ENCODE measurements at regions not wholly inside any gene's neighbourhood (a gene's known extent, or its start where the extent isn't known, plus 50 kb on each side); places are given as distances from the start of the nearest gene placed in this dataset.

DNA sequence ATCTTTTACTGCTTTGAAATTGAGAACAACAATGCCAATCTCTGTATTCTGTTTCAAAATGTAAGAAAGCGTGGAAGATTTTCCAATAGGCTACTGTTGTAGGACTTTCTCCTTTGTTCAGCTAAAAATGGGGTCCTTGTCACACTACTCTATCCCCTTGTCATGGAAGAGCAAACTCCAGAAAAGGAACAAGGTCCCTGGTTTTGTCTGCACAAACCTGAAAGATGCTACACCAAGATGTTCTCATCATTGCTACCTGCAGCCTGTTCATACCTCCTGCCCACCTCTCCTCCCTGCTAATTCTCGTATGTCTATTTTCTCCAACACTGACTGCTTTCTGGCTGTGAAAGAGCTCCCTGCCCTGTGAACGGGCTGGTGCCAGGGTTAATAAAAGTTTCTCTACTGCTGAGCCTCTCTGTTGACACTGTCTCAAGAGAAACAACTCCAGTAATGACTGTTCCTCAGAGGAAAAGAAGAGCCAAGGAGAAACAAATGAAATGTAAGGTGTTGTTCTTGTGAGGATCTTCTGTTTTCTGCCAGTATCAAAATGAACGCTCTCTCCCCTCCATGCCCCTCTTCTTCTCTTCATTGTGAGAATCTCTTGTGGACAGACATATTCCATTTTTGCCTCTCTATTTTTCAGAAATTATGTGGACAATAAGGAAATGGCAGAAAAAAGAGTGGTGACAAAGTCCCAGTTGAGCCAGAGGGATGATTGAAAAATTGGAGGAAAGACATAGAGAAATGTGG is 287.1 kb downstream of the ADGB start:
- no peak for DNase-seq
- in situ Hi-C loops (cut with MboI; ENCODE audit: low pct_unique_long_range_greater_than_20kb, low sequenced_read_pairs), result no loop called here

DNA sequence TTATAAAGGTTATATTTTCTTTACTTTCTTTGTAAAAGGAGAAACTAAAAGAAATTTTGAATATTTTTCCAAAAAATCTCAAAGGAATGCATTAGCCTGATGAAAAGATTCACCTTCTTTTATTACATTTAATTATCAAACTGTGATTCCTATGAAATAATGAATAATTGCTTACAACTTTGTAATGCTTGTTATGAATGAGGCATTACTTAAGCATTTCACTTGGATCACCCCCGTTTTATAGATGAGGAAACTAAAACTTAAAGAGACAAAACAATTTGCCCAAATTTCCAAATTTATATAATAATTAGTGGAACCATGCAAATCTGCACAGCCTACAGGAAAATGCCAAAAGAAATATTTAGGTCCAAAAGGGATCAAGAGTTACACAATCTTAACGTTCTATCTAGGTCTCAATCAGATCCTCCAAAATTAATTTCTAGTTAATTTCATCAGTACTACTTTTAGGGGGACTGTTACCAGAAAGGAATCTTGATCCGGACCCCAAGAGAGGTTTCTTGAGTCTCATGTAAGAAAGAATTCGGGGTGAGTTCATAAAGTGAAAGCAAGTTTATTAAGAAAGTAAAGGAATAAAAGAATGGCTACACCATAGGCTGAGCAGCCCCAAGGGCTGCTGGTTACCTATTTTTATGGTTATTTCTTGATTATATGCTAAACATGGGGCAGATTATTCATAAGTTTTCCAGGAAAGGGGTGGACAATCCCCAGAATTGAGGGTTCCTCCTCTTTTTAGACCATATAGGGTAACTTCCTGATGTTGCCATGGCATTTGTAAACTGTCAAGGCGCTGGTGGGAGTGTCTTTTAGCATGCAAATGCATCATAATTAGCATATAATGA is 288.0 kb downstream of the ADGB start:
- DNase-seq, result no peak
- in situ Hi-C loops (cut with MboI; ENCODE audit: low pct_unique_long_range_greater_than_20kb, low sequenced_read_pairs), result no loop called here

DNA sequence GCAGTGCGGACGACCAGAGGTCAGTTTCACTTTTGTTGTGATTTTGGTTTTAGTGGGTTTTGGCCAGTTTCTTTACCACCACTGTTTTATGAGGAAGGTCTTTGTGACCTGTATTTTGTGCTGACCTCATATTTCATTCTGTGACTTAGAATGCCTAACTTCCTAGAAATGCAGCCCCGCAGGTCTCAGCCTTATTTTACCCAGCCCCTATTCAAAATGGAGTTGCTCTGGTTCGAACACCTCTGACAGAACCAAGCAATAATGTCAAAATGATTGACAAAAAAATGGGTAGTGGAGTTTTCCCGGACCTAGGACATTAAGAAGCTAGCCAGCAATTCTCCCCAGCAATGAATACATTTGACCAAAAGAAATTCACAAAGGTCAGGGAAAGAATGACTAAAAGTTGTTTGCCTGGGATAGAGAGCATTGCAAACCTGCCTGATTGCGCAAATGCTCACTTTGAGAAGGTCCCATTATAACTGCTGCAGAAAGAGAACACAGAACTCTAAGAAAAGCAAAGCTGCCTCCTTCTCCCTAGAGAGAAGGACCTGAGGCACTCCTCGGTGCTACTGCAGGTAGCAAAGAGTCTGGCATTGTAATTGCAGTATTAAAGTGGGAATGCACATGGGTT is 288.8 kb downstream of the ADGB start:
- no peak for DNase-seq
- in situ Hi-C loops (cut with MboI; ENCODE audit: low pct_unique_long_range_greater_than_20kb, low sequenced_read_pairs), result no loop called here

DNA sequence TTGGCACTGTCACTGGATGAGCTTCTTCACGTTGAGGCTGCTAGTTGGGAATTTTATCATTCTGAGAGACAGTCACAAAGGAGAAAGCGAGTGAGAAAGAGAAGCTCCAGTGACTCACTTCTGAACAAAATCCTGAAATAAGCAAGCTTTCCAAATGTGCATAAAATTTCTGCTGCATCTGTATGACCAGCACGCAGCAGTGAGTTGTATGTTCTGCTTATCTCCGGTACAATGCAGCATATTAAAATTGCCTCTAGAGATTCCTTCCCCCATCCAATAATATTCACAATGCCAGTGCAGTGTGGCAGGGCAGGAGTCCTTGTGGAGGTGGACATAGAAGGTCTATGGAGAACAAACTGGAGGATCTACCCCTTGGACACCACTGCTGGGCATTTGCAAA is 290.5 kb downstream of the ADGB start:
- no peak for DNase-seq
- in situ Hi-C loops (cut with MboI; ENCODE audit: low pct_unique_long_range_greater_than_20kb, low sequenced_read_pairs), result no loop called here

DNA sequence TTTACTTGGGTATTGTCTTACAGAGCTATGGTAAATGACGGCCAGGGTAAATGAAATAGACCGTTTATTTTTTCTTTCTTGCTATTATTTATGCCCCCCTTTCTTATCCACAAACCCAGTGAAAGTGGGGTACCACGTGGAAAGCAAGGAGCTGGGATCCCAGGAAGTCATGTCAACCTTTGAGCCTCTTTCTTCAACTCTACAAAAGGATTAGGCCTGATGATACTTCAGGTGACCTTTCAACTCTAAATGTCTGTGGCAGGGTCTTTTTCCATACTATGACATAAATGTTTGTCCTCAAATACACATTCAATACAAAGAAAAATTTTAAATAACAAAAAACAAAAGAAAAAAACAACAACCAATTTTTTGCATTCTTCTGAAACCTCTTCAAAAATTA is 291.4 kb downstream of the ADGB start:
- in situ Hi-C loops (cut with MboI; ENCODE audit: low pct_unique_long_range_greater_than_20kb, low sequenced_read_pairs), result no loop called here
- no peak for DNase-seq

DNA sequence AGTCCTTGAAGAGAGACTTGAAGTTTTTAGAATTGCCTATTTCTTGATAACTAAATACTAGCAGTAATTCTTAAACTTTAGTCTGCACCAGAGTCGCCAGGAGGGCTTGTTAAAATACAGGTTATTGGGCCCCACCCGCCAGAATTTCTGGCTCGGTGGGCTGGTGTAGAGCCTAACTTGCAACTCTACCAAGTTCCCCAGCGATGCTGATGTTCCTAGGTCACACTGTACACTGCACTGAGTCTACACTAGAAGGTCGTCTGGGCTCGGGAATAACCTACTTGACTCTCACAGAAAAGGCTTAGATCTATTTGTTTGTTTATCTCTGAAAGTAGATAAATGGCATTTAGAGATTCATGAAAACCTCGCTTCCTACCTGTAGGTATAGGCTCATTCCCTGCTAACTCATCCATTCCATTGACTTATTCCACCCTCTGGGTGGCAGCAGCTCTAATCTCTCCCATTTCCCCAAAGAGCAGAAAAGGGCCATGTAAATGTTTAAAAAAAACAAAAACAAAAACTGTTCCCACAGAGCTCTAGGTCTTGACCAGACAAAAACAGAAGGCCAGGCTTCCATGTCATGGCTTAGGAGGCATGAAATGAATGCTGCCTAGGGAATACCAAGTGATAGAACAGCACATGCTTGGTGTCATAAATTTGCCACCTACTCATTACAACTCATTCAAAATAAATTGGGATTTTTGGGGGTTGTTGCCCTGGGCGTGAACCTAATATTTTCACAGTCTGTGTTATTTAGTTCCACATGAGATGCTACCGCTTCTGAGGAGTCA is 292.1 kb downstream of the ADGB start:
- in situ Hi-C loops (cut with MboI; ENCODE audit: low pct_unique_long_range_greater_than_20kb, low sequenced_read_pairs), result no loop called here
- DNase-seq, result no peak

DNA sequence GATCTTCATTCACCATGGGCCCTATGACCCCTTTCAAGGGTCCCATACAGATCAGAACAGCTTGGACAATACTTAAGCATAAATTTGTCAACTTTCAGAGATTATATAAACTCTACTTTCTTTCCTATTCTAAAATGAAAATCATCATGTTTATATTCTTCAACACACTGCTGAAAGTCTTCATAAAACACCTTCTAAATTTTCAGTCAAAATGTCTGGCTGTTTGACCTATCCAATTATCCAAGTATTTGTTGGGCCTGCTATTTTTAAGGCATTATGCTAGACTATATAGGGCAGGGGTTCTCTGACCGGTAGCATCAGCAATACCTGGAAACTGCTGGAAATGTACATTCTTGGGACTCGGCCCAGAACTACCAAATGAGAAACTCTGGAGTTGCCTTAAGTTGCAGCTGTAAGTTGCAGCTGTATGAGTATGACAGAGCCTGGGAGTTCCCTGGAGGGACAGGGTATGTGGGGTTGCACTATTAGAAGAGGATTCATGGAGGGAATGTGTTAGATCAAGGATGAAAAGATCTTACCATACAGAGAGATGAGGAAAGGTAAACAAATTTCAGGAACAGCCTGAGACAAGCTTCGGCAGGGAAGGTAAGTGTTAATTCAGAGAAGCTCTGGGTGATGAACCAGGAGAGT is 293.0 kb downstream of the ADGB start:
- in situ Hi-C loops (cut with MboI; ENCODE audit: low pct_unique_long_range_greater_than_20kb, low sequenced_read_pairs), result no loop called here
- DNase-seq, result no peak

DNA sequence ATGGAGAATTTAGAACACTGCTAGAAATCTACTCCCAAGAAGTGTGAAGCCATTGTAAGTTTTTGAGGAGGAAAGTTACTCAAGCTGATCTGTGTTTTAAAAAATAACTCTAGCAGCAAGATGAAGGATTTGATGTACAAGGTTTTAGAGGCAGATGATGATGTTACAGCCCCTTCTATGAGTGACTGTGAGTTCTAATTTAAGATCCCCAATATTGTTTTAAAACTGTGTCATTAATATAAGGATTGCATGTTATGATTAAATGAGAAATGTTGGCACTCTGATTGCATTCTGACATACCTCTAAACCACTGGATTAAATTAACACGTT is 293.5 kb downstream of the ADGB start:
- in situ Hi-C loops (cut with MboI; ENCODE audit: low pct_unique_long_range_greater_than_20kb, low sequenced_read_pairs), result no loop called here
- no peak for DNase-seq

DNA sequence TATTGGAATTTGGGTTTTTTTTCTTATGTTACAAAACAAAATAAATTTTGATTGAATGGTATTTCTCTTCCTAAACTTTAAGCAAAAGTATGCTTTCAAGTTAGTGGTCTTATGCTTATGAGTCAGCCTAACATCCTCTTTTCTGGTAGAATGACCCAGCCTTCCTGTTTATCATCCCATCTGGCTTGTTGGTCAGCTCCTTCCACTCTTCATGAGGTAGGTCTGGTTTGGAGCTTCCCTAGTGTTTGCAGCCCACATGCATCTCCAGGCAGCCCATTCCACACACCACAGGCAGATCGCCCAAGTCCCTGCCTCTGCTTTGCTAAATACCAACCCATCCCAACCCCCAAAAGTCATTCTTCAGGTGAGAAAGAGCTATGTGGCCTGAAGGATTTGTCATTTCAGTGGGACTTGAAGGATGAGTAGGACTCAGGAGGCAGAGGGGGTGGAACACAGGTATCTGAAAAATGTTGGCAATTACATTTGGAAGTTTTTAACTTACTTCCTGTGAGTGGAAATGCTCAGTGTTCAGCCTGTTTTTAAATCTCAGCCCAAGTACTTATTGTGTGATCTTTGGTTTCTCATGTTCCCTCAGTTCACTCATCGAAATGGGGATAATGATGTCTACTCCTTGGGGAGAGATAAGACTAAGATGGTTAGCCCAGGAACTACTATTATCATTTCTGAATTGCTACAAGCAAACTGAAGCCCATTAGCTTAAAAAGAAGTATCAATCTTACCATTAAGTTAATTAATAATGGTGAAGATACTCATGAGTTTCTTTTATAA is 294.0 kb downstream of the ADGB start:
- DNase-seq, result peak; percentile 76
- in situ Hi-C loops (cut with MboI; ENCODE audit: low pct_unique_long_range_greater_than_20kb, low sequenced_read_pairs), result no loop called here

DNA sequence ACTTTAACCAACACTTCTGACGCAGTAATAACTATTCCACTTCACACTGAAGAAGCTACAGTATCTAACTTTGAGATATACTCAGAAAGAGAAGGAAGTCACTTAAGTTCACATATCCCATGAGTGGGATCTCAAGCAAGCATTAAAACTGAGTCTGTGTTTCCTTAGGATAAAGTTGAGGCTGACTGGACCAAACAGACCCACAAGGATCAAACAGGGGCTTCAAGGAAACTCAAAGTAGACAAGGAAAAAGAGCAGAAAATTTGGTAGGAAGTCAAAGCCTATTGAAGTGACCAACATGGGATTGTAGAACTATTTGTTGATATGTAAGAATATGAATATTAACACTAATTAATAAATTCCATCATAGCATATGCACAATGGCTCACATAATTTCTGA is 294.9 kb downstream of the ADGB start:
- no peak for DNase-seq
- in situ Hi-C loops (cut with MboI; ENCODE audit: low pct_unique_long_range_greater_than_20kb, low sequenced_read_pairs), result no loop called here

DNA sequence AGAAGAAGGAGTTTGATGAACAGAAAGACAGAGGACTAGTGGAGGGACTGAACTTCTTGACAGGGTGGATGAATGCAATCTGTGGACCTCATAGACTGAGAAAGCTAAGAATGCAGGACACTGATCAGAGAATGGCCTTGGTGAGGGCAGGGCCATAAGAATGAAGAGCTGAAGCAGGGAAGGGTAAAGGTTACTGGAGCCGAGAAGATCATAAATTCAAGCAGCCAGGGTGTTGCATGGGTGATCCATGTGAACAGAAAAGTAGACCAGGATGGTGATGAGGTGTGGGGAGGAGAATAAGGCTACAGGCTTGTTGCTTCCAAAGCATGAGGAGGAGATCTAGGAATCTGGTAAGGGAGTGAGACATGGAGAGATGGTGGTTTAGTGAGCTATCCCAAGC is 295.9 kb downstream of the ADGB start:
- DNase-seq, result no peak
- in situ Hi-C loops (cut with MboI; ENCODE audit: low pct_unique_long_range_greater_than_20kb, low sequenced_read_pairs), result no loop called here

DNA sequence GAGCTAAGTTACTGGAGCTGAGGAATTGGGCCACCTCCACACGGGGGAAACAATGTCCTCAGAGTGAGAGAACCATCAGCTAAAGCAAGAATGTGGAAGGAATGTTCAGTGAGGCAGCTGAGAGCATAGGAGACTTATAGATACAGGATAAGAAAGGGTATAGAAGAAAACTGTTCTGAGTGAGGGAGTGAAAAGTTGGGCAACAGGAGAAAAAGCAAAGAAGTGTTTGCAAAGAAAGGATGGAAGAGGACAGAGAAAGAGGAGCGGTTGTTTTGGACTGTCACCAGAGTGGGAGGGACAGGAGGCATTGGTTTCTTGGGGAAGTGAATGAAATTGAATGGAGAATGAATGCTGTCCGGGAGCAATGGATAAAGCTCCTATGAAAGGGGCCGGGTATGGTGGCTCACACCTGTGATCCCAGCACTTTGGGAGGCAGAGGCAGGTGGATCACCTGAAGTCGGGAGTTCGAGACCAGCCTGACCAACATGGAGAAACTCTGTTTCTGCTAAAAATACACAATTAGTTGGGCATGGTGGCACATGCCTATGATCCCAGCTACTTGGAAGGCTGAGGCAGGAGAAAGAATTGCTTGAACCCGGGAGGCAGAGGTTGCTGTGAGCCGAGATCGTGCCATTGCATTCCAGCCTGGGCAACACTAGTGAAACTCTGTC is 296.5 kb downstream of the ADGB start:
- no peak for DNase-seq
- in situ Hi-C loops (cut with MboI; ENCODE audit: low pct_unique_long_range_greater_than_20kb, low sequenced_read_pairs), result no loop called here

DNA sequence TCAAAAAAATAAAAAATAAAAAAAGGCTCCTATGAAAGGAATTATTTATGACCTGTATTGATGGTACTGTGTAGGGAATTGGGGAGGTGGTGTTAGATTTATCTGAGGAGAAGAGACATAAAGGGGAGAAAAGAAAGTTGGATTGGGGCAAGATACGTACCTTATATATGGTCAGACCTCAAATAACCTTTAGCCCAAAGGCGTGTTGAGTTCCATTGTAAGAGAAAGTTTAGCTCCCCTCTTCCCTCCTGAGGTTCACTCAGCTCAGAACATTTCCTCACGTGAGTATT is 296.9 kb downstream of the ADGB start:
- in situ Hi-C loops (cut with MboI; ENCODE audit: low pct_unique_long_range_greater_than_20kb, low sequenced_read_pairs), result no loop called here
- DNase-seq, result no peak

DNA sequence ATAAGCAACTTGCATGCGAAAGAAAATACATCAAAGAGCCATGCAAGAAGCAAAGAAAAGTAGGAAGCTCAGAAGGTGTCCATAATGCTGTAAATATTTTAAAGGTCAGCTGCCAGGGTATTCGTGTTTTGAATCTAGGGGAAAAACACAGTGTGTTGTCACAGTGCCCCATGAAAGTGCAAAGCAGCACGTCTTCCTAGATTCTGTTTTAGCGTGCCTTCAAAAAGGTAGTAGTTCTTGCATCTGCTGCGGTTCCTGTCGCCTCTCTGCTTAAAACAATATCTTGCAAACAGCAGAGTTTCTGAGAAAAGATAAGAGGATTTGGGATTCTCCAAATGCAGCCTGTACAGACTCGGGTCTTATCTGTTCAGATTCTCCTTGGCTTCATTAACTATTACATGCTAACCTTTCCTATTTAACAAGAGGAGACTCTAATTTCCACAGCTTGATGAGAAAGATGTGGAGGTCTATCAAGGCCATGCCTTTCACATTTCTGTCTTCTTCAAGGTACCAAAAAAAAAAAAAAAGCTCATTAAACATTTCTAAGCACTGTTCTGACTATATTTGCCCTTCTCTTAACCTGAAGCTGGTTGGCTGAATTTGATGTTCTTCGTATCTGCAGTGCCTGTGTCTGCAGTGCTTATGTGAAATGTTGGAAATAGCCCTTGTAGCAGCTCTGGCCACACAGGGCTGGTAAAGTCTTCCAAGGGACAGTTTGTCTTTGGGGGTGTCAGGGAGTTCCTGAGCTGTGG is 297.5 kb downstream of the ADGB start:
- in situ Hi-C loops (cut with MboI; ENCODE audit: low pct_unique_long_range_greater_than_20kb, low sequenced_read_pairs), result no loop called here
- DNase-seq, result no peak

DNA sequence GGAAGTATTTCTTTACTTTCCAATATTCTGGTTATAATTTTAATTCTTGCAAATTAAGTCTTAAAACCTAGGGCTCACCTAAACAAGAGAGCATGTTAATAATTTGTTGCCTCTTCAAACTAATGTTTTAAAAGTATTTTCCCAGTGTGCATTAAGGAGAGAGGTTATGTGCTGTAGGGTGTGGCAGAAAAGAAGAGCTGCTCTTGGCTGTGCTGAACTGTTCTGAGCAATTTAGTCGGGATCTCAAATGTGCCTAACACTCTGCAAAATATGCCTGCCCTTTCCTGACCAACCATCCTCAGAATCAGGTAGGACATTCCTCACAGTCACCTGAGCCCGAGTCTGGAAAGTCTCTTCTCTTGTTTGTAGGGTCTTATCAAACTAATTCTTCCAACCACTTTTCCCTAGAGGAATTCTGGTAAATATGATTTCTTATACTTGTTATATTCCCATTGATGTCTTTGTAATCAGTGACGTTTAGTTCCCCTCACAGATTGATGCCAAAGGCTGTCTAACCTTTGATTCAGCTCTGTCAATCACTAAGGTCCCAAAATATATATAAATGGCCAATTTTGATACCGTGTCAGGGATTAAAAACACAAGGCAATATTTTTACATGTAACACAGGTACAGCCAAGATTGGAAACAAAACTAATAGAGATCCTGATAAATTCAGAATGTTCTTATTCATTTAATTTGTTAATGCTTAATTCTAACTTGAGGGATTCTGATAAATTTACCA is 298.4 kb downstream of the ADGB start:
- no peak for DNase-seq
- in situ Hi-C loops (cut with MboI; ENCODE audit: low pct_unique_long_range_greater_than_20kb, low sequenced_read_pairs), result no loop called here

DNA sequence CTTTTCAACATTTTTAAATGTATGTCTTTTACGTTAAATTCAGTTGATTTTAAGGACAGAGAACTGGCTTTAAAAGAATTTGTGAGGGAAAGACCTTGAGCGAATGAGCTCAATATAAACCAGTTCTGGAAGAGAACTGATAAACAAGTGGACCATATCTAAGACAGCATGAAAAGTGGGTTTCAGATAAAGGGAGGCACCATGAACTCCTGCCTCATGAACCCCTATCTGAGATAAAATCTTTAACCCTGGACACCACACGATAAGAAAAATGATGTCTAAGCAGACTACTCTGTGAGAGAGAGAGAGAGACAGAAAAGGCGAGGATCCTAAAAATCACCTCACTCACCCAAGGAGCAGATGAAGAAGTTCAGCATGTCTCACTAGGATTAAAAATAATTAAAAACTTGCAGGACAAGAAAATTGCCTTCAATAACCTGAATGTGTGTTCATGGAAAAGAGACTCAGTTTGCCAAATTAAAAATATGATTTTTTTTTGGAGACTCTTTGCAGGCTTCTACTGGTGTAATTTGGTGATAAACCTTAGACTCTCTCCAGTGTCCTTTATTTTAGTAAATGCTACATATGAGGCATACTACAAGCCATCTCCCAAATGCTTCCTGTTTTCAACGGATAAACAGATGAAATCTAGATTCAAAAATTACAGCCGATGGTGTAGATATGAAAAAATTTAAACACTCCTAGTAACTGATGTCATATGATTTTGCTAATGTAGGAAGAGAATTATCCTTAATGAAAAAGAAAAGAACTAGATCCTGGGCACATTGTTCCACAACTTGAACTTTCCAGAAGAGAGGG is 299.5 kb downstream of the ADGB start:
- in situ Hi-C loops (cut with MboI; ENCODE audit: low pct_unique_long_range_greater_than_20kb, low sequenced_read_pairs), result no loop called here
- no peak for DNase-seq
